ENCODE measurements at regions not wholly inside any gene's neighbourhood (a gene's known extent, or its start where the extent isn't known, plus 50 kb on each side); places are given as distances from the start of the nearest gene placed in this dataset.

- TF ChIP-seq RFX5 (IDR thresholded peaks at IDR 0.05; ENCODE audit: low read length) (no peak), ZBTB33 (IDR thresholded peaks at IDR 0.05; ENCODE audit: borderline replicate concordance, low read depth) (no peak), EZH2phosphoT487 (IDR thresholded peaks at IDR 0.05; ENCODE audit: borderline replicate concordance, low read depth) (no peak), EP300 (IDR thresholded peaks at IDR 0.05; ENCODE audit: borderline replicate concordance in 1 of 2, low read depth in 1 of 2, low read length in 1 of 2) (no peak), REST (IDR thresholded peaks at IDR 0.05; ENCODE audit: low read depth, low read length) (no peak)
- TF ChIP-seq, protein P1, sequence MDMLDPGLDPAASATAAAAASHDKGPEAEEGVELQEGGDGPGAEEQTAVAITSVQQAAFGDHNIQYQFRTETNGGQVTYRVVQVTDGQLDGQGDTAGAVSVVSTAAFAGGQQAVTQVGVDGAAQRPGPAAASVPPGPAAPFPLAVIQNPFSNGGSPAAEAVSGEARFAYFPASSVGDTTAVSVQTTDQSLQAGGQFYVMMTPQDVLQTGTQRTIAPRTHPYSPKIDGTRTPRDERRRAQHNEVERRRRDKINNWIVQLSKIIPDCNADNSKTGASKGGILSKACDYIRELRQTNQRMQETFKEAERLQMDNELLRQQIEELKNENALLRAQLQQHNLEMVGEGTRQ (IDR thresholded peaks at IDR 0.05; ENCODE audit: borderline replicate concordance, low read depth, low read length) = no peak
- TF ChIP-seq, protein P2, sequence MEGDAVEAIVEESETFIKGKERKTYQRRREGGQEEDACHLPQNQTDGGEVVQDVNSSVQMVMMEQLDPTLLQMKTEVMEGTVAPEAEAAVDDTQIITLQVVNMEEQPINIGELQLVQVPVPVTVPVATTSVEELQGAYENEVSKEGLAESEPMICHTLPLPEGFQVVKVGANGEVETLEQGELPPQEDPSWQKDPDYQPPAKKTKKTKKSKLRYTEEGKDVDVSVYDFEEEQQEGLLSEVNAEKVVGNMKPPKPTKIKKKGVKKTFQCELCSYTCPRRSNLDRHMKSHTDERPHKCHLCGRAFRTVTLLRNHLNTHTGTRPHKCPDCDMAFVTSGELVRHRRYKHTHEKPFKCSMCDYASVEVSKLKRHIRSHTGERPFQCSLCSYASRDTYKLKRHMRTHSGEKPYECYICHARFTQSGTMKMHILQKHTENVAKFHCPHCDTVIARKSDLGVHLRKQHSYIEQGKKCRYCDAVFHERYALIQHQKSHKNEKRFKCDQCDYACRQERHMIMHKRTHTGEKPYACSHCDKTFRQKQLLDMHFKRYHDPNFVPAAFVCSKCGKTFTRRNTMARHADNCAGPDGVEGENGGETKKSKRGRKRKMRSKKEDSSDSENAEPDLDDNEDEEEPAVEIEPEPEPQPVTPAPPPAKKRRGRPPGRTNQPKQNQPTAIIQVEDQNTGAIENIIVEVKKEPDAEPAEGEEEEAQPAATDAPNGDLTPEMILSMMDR (IDR thresholded peaks at IDR 0.05) = no peak
Measured at GRCh38 chr4:24666316-24666715, 82.0 kb upstream of the DHX15 start.

Data from SK-N-SH (cell line).